ENCODE measurements at regions not wholly inside any gene's neighbourhood (a gene's known extent, or its start where the extent isn't known, plus 50 kb on each side); places are given as distances from the start of the nearest gene placed in this dataset.

- Histone ChIP-seq H3K4me1 (no peaks in the 10 kb centered on the region), H3K36me3 (no peaks in the 10 kb centered on the region), H3K27me3 (peaks cover 0 to 5% (median 0%) of the 10 kb centered on the region in 3 donors), H3K9me3 (peaks cover 0 to 22% (median 16%) of the 10 kb centered on the region in 4 donors), H3K4me3 (no peak overlapping the region), H3K27ac (no peak overlapping the region)
- intact Hi-C loops (cut with DNase I; ENCODE audit: low total_unique reads) = no loop called here
- 95 to 98% (median 95%) methylated on average over 2 of the region's 2 CpGs for WGBS, 5 donors
- TF ChIP-seq CTCF (IDR thresholded peaks at IDR 0.05) (no peak), POLR2A (IDR thresholded peaks at IDR 0.05) (no peak), POLR2AphosphoS5 (IDR thresholded peaks at IDR 0.05) (no peak), EP300 (IDR thresholded peaks at IDR 0.05) (no peak)
- no peak for DNase-seq
Observed at GRCh38 chr1:37166005-37166404, 131.7 kb upstream of the GRIK3 start.

- Histone ChIP-seq H3K36me3 (no peaks in the 10 kb centered on the region), H3K9me3 (peaks cover 0 to 11% (median 7%) of the 10 kb centered on the region in 4 donors), H3K27me3 (peaks cover 0 to 9% (median 7%) of the 10 kb centered on the region in 3 donors), H3K4me1 (no peaks in the 10 kb centered on the region), H3K4me3 (no peak overlapping the region), H3K27ac (no peak overlapping the region)
- no peak for DNase-seq
- intact Hi-C loops (cut with DNase I; ENCODE audit: low total_unique reads) = no loop called here
- 73 to 96% (median 86%) methylated on average over 1 of the region's 1 CpG for WGBS, 5 donors
- no peak for TF ChIP-seq CTCF (IDR thresholded peaks at IDR 0.05)
Observed at GRCh38 chr1:37167479-37167878, 133.2 kb upstream of the GRIK3 start.

- Histone ChIP-seq H3K27ac (no peak overlapping the region), H3K4me3 (no peak overlapping the region), H3K9me3 (peaks cover 0 to 10% (median 7%) of the 10 kb centered on the region in 4 donors), H3K27me3 (peaks cover 0 to 16% (median 9%) of the 10 kb centered on the region in 3 donors), H3K4me1 (no peaks in the 10 kb centered on the region), H3K36me3 (no peaks in the 10 kb centered on the region)
- WGBS, 5 donors = 54 to 62% (median 57%) methylated on average over 2 of the region's 2 CpGs
- no peak for TF ChIP-seq EP300 (IDR thresholded peaks at IDR 0.05)
- TF ChIP-seq POLR2A (IDR thresholded peaks at IDR 0.05) = no peak
- no peak for TF ChIP-seq CTCF (IDR thresholded peaks at IDR 0.05)
- no peak for TF ChIP-seq POLR2AphosphoS5 (IDR thresholded peaks at IDR 0.05)
- intact Hi-C loops (cut with DNase I; ENCODE audit: low total_unique reads) = no loop called here
- no peak for DNase-seq
Observed at GRCh38 chr1:37169241-37169640, 134.9 kb upstream of the GRIK3 start.

- Histone ChIP-seq H3K27me3 (peaks cover 0 to 16% (median 9%) of the 10 kb centered on the region in 3 donors), H3K4me3 (no peak overlapping the region), H3K9me3 (peaks cover 0 to 8% (median 5%) of the 10 kb centered on the region in 4 donors), H3K4me1 (no peaks in the 10 kb centered on the region), H3K36me3 (no peaks in the 10 kb centered on the region), H3K27ac (no peak overlapping the region)
- intact Hi-C loops (cut with DNase I; ENCODE audit: low total_unique reads) = no loop called here
- 74 to 81% (median 77%) methylated on average over 8 of the region's 8 CpGs for WGBS, 5 donors
- no peak for DNase-seq
- TF ChIP-seq CTCF (IDR thresholded peaks at IDR 0.05) = no peak
- no peak for TF ChIP-seq EP300 (IDR thresholded peaks at IDR 0.05)
- TF ChIP-seq POLR2AphosphoS5 (IDR thresholded peaks at IDR 0.05) = no peak
- TF ChIP-seq POLR2A (IDR thresholded peaks at IDR 0.05) = no peak
Observed at GRCh38 chr1:37169743-37170275, 135.5 kb upstream of the GRIK3 start.
